Thyroid gland (tissue), 4 donors: ENCODE measurements at regions not wholly inside any gene's neighbourhood (a gene's known extent, or its start where the extent isn't known, plus 50 kb on each side); places are given as distances from the start of the nearest gene placed in this dataset.

Source experiments
- CTCF ChIP-seq, 6 experiments: fragments of 200-600 bp in 3 of 6; fragments of 450-650 bp in 3 of 6; sonication (generic) in 3 of 6; IDR thresholded peaks; one replicate each; pipeline ENCODE4 v1.5.1; 2016 to 2019; ENCODE audit warnings: antibody characterized with exemption in 6 of 6, mild to moderate bottlenecking in 2 of 6, inconsistent platforms in 1 of 6, moderate library complexity in 1 of 6
- POLR2A ChIP-seq, 2 donors: fragments of 450-650 bp; IDR thresholded peaks; one replicate each; pipeline ENCODE4 v1.6.1; 2017; ENCODE audit warnings: antibody characterized with exemption in 2 of 2, mild to moderate bottlenecking in 2 of 2, moderate library complexity in 1 of 2

GRCh38 chr3:88211096-88211890, 61.5 kb downstream of the C3orf38 start:
- TF ChIP-seq CTCF (IDR thresholded peaks at IDR 0.05), result no peak
- no peak for TF ChIP-seq POLR2A (IDR thresholded peaks at IDR 0.05)
